Left lung (tissue), 4 donors: ENCODE measurements at regions not wholly inside any gene's neighbourhood (a gene's known extent, or its start where the extent isn't known, plus 50 kb on each side); places are given as distances from the start of the nearest gene placed in this dataset.

Experiments
- ATAC-seq: fragments of 200-7000 bp; cut with Tn5 transposase; one replicate; pipeline ENCODE4 v1.9.1; 2020; ENCODE audit warnings: moderate library complexity
- DNase-seq, 4 donors: peaks; one replicate each; pipeline ENCODE4 v3.0.0-alpha.2; 2013 to 2020
- H3K27ac ChIP-seq, 2 donors: fragments of 200-600 bp; sonication (generic) in 1 of 2; one replicate each; pipeline versions ENCODE4 v1.5.0 to v1.8.0; 2020 to 2021
- H3K27me3 ChIP-seq, 2 donors: fragments of 200-600 bp; sonication (generic) in 1 of 2; one replicate each; pipeline versions ENCODE4 v1.5.0 to v1.8.0; 2020 to 2021
- H3K36me3 ChIP-seq, 2 donors: fragments of 200-600 bp; sonication (generic) in 1 of 2; one replicate each; pipeline versions ENCODE4 v1.5.0 to v1.8.0; 2020 to 2021
- H3K4me1 ChIP-seq, 2 donors: fragments of 200-600 bp; one replicate each; pipeline ENCODE4 v1.8.0; 2021
- H3K4me3 ChIP-seq, 2 donors: fragments of 200-600 bp; sonication (generic) in 1 of 2; one replicate each; pipeline versions ENCODE4 v1.5.0 to v1.8.0; 2020 to 2021; ENCODE audit warnings: mild to moderate bottlenecking in 1 of 2
- H3K9me3 ChIP-seq, 2 donors: fragments of 200-600 bp; sonication (generic) in 1 of 2; one replicate each; pipeline versions ENCODE4 v1.5.0 to v1.8.0; 2020 to 2021
- CTCF ChIP-seq, 2 donors: fragments of 200-600 bp; sonication (generic) in 1 of 2; IDR thresholded peaks; one replicate each; pipeline versions ENCODE4 v1.5.0 to v1.8.0; 2021; ENCODE audit warnings: antibody characterized with exemption in 2 of 2
- intact Hi-C, 2 donors: fragments of 100-400 bp; cut with DNase I; formaldehyde crosslinking; loops; one replicate each; pipeline versions ENCODE4 v1.11.2 to v1.14.2; 2022
- donor health status: DM: no; HTN: yes; CAD: no.
- donor health status: DM: no; HTN: no; CAD: no.

- ATAC-seq: no peak
- intact Hi-C loops: no loop called here
- Histone ChIP-seq H3K4me1 (no peaks in the 10 kb centered on the region), H3K36me3 (no peaks in the 10 kb centered on the region), H3K27ac (no peak overlapping the region), H3K4me3 (no peak overlapping the region), H3K9me3 (no peaks in the 10 kb centered on the region), H3K27me3 (no peaks in the 10 kb centered on the region)
- peak in 1 of 4 donors; percentile 10 for DNase-seq
- no peak for TF ChIP-seq CTCF (IDR thresholded peaks at IDR 0.05)
These were observed 498.9 kb downstream of the RERGL start for GRCh38 chr12:17591005-17591681.

GRCh38 chr12:17588968-17589367, 501.0 kb downstream of the RERGL start:
- Histone ChIP-seq H3K36me3 (no peaks in the 10 kb centered on the region), H3K4me3 (no peak overlapping the region), H3K9me3 (no peaks in the 10 kb centered on the region), H3K4me1 (no peaks in the 10 kb centered on the region), H3K27me3 (no peaks in the 10 kb centered on the region), H3K27ac (no peak overlapping the region)
- TF ChIP-seq CTCF (IDR thresholded peaks at IDR 0.05): peak in 1 of 2 donors; percentile 17
- ATAC-seq (peak; percentile 77), DNase-seq (peak in 1 of 4 donors; percentile 10)
- intact Hi-C loops: no loop called here

GRCh38 chr12:17579205-17580026, 510.6 kb downstream of the RERGL start:
- no peaks in the 10 kb centered on the region for H3K4me1 ChIP-seq
- H3K36me3 ChIP-seq: no peaks in the 10 kb centered on the region
- no peak overlapping the region for H3K4me3 ChIP-seq
- DNase-seq (no peak), ATAC-seq (no peak)
- intact Hi-C loops: no loop called here
- TF ChIP-seq CTCF (IDR thresholded peaks at IDR 0.05): no peak
- H3K9me3 ChIP-seq: no peaks in the 10 kb centered on the region
- no peaks in the 10 kb centered on the region for H3K27me3 ChIP-seq
- H3K27ac ChIP-seq: no peak overlapping the region

GRCh38 chr12:17577405-17577804, 512.6 kb downstream of the RERGL start:
- H3K4me3 ChIP-seq: no peak overlapping the region
- H3K36me3 ChIP-seq: no peaks in the 10 kb centered on the region
- H3K4me1 ChIP-seq: no peaks in the 10 kb centered on the region
- ATAC-seq: no peak
- H3K27ac ChIP-seq: no peak overlapping the region
- no peak for TF ChIP-seq CTCF (IDR thresholded peaks at IDR 0.05)
- intact Hi-C loops: no loop called here
- no peaks in the 10 kb centered on the region for H3K27me3 ChIP-seq
- no peak for DNase-seq
- no peaks in the 10 kb centered on the region for H3K9me3 ChIP-seq

GRCh38 chr12:17572250-17572649, 517.7 kb downstream of the RERGL start:
- H3K4me1 ChIP-seq: no peaks in the 10 kb centered on the region
- no peak overlapping the region for H3K4me3 ChIP-seq
- TF ChIP-seq CTCF (IDR thresholded peaks at IDR 0.05): no peak
- H3K27ac ChIP-seq: no peak overlapping the region
- intact Hi-C loops: no loop called here
- DNase-seq (no peak), ATAC-seq (no peak)
- no peaks in the 10 kb centered on the region for H3K36me3 ChIP-seq
- no peaks in the 10 kb centered on the region for H3K27me3 ChIP-seq
- H3K9me3 ChIP-seq: no peaks in the 10 kb centered on the region
